ENCODE measurements at regions not wholly inside any gene's neighbourhood (a gene's known extent, or its start where the extent isn't known, plus 50 kb on each side); places are given as distances from the start of the nearest gene placed in this dataset.

DNA sequence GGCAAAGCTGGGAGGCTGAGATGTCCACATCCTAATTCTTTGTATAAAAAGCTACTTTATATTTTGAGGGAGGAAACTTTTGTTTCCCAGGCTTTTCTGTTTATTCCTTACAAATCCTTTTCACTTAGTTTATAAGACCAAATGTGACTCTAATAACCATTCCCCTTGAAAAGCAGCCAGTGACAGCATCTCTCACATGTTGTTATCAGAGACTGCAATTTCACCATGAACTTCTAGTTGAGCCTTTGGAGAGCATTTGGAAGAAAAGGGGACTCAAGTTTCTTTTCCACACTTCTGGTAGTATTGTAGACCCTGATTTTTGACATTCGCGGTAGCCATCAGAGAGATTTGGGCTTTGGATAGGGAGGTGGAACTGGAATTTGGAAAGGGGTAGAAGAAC, 215.8 kb downstream of the RNF144B start:
- no peaks in the 10 kb centered on the region for H3K4me1 ChIP-seq
- H3K36me3 ChIP-seq = no peaks in the 10 kb centered on the region
- H3K4me3 ChIP-seq = no peak overlapping the region
- H3K9me3 ChIP-seq = no peaks in the 10 kb centered on the region
- no peak overlapping the region for H3K27ac ChIP-seq
- intact Hi-C loops (cut with DNase I) = no loop called here
- H3K27me3 ChIP-seq = no peaks in the 10 kb centered on the region
- TF ChIP-seq, protein P1, sequence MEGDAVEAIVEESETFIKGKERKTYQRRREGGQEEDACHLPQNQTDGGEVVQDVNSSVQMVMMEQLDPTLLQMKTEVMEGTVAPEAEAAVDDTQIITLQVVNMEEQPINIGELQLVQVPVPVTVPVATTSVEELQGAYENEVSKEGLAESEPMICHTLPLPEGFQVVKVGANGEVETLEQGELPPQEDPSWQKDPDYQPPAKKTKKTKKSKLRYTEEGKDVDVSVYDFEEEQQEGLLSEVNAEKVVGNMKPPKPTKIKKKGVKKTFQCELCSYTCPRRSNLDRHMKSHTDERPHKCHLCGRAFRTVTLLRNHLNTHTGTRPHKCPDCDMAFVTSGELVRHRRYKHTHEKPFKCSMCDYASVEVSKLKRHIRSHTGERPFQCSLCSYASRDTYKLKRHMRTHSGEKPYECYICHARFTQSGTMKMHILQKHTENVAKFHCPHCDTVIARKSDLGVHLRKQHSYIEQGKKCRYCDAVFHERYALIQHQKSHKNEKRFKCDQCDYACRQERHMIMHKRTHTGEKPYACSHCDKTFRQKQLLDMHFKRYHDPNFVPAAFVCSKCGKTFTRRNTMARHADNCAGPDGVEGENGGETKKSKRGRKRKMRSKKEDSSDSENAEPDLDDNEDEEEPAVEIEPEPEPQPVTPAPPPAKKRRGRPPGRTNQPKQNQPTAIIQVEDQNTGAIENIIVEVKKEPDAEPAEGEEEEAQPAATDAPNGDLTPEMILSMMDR (IDR thresholded peaks at IDR 0.05) = no peak
- no peak for DNase-seq (ENCODE audit: low spot score in 2 of 2)

DNA sequence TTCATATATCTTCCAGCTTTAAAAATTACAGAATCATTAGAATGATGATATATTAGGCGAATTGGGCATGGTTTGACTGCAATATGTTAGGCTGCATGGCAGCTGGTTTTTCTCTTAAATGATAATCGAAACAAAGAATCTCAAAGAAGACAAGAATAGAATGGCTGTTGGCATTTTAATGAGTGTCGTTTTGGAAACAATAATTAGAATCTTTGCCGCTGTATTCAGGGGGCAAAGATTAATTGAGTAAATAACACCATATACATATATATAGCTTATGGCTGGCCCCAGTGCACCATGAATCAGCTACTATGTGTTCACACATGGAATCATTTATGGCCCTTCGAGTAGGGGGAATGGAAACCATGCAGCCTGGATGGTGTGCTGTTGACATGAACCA, 216.2 kb downstream of the RNF144B start:
- H3K27me3 ChIP-seq = no peaks in the 10 kb centered on the region
- TF ChIP-seq, protein P1 (IDR thresholded peaks at IDR 0.05) = no peak
- no peak for DNase-seq (ENCODE audit: low spot score in 2 of 2)
- no peaks in the 10 kb centered on the region for H3K4me1 ChIP-seq
- H3K4me3 ChIP-seq = no peak overlapping the region
- no peak overlapping the region for H3K27ac ChIP-seq
- no peaks in the 10 kb centered on the region for H3K9me3 ChIP-seq
- intact Hi-C loops (cut with DNase I) = no loop called here
- H3K36me3 ChIP-seq = no peaks in the 10 kb centered on the region

DNA sequence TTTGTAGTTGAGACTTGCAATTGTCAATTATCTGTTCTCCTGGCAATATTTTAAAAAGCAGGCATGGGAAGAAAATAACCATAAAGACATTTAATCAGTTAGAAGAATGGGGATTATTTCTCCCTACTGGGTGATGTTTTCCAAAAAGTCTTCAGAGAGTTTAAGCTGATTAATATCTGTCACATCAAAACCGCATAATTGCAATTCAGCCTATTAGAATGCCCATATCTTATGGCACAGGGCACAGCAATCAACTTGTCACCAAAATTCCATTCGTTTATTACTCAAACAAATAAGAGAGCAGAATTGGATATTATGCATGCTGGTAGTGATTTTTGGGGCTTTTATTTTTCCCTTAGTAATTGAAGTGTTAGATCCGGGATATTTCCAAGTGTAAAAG, 218.7 kb downstream of the RNF144B start:
- Histone ChIP-seq H3K27ac (no peak overlapping the region), H3K9me3 (no peaks in the 10 kb centered on the region), H3K36me3 (no peaks in the 10 kb centered on the region), H3K27me3 (no peaks in the 10 kb centered on the region), H3K4me1 (no peaks in the 10 kb centered on the region), H3K4me3 (no peak overlapping the region)
- intact Hi-C loops (cut with DNase I) = no loop called here
- no peak for DNase-seq (ENCODE audit: low spot score in 2 of 2)
- TF ChIP-seq, protein P1 (IDR thresholded peaks at IDR 0.05) = no peak

DNA sequence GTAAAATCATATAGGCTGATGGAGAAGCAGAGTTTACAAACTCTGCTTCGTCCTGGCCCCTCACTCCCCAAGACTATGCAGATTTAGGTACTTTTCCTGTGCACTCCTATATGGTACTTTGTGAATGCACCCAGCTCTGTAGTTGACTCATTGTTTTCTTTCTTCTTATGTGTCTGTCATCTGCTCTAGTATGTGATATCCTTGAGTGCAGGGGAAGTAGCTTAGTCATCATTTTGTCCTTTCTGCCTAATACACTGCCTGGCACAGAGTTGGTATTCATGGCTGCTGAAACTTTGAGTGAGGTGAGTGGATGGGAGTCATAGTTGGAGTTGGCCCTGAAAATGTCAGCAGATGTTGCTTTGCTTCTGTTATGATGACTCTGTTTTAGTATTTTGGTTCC, 222.6 kb downstream of the RNF144B start:
- Histone ChIP-seq H3K4me3 (no peak overlapping the region), H3K4me1 (no peaks in the 10 kb centered on the region), H3K9me3 (no peaks in the 10 kb centered on the region), H3K27ac (no peak overlapping the region), H3K27me3 (no peaks in the 10 kb centered on the region), H3K36me3 (no peaks in the 10 kb centered on the region)
- intact Hi-C loops (cut with DNase I) = no loop called here
- TF ChIP-seq, protein P1 (IDR thresholded peaks at IDR 0.05) = no peak
- no peak for DNase-seq (ENCODE audit: low spot score in 2 of 2)

DNA sequence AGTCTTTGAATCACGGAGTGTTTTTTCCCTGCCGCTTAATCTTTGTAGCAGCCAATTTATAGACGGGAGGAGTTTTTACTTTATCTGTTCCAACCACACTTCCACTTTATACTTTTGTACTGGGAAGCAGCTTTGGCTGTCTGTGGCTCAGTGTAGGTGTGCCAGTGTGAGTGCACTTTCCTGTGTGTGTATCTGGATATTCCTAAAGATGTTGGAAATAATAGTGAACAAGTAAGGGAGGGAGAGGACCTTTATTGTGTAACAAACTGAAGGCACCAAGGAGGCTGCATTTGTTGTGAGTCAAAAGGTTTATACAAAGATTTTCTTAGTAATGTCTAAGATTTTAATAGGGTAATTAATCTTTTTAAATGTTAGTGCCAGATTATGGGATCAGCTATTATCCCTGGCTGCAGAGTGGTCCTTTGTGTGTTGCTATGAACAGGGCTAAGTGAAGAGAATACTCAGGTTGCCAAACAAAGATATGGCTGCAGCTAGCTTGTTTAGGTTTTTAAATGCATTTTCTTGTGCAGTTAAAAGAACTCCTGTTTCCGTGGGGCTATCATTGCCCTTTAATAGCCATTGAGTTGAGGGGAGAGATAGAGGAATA, 226.3 kb downstream of the RNF144B start:
- Histone ChIP-seq H3K27ac (no peak overlapping the region), H3K9me3 (peaks cover 0 to 5% of the 10 kb centered on the region in 2 donors), H3K4me3 (no peak overlapping the region), H3K27me3 (no peaks in the 10 kb centered on the region), H3K36me3 (no peaks in the 10 kb centered on the region), H3K4me1 (no peaks in the 10 kb centered on the region)
- TF ChIP-seq, protein P1 (IDR thresholded peaks at IDR 0.05) = no peak
- intact Hi-C loops (cut with DNase I) = no loop called here
- no peak for DNase-seq (ENCODE audit: low spot score in 2 of 2)

DNA sequence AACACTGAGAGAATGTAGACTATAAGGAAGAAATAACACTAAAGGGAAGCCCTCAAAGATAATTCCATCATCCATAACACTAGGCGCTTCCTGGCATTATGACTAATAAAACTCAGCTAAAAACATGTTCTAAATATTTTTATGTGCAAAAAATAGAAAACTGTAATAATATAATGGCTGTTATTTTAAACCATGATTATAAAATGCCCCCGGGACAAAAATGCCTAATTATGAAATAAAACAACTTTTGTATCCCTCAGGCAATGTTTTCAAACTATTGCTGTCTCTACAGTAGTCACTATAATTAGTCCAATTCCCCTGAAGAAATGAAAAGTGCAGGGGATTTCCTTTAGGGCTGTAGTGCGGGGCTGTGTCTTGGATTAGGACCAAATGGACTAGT, 242.4 kb downstream of the RNF144B start:
- TF ChIP-seq, protein P1 (IDR thresholded peaks at IDR 0.05) = no peak
- intact Hi-C loops (cut with DNase I) = no loop called here
- H3K4me1 ChIP-seq = no peaks in the 10 kb centered on the region

More for the DNA sequence above, 242.4 kb downstream of the RNF144B start:
- no peak overlapping the region for H3K4me3 ChIP-seq
- H3K27me3 ChIP-seq = no peaks in the 10 kb centered on the region
- DNase-seq (ENCODE audit: low spot score in 2 of 2) = no peak
- no peaks in the 10 kb centered on the region for H3K9me3 ChIP-seq
- no peak overlapping the region for H3K27ac ChIP-seq
- H3K36me3 ChIP-seq = no peaks in the 10 kb centered on the region

All from ascending aorta (tissue), 2 donors.